ENCODE measurements at regions not wholly inside any gene's neighbourhood (a gene's known extent, or its start where the extent isn't known, plus 50 kb on each side); places are given as distances from the start of the nearest gene placed in this dataset.

- no peak for DNase-seq
Observed at GRCh38 chr12:24462946-24463345, 486.0 kb downstream of the BCAT1 start.

- DNase-seq, result no peak
Observed at GRCh38 chr12:24460506-24460905, 488.4 kb downstream of the BCAT1 start.

- no peak for DNase-seq
Observed at GRCh38 chr12:24460099-24460498, 488.8 kb downstream of the BCAT1 start.

- DNase-seq, result no peak
Observed at GRCh38 chr12:24455811-24456210, 493.1 kb downstream of the BCAT1 start.

- DNase-seq, result no peak
Observed at GRCh38 chr12:24447678-24448077, 498.2 kb upstream of the SOX5 start.

- DNase-seq, result no peak
Observed at GRCh38 chr12:24446287-24446686, 496.8 kb upstream of the SOX5 start.

- no peak for DNase-seq
Observed at GRCh38 chr12:24444634-24445033, 495.2 kb upstream of the SOX5 start.

- DNase-seq, result no peak
Observed at GRCh38 chr12:24441458-24441857, 492.0 kb upstream of the SOX5 start.

GRCh38 chr12:24436667-24437066 lies 487.2 kb upstream of the SOX5 start:
- no peak for DNase-seq

GRCh38 chr12:24431872-24432271 lies 482.4 kb upstream of the SOX5 start:
- DNase-seq, result no peak

GRCh38 chr12:24427776-24428175 lies 478.3 kb upstream of the SOX5 start:
- DNase-seq, result no peak

GRCh38 chr12:24425601-24425970 lies 476.1 kb upstream of the SOX5 start:
- DNase-seq, result no peak

- no peak for DNase-seq
Observed at GRCh38 chr12:24424889-24425600, 475.6 kb upstream of the SOX5 start.

- no peak for DNase-seq
Observed at GRCh38 chr12:24424376-24424775, 474.9 kb upstream of the SOX5 start.

GRCh38 chr12:24423611-24424010 lies 474.1 kb upstream of the SOX5 start:
- no peak for DNase-seq

GRCh38 chr12:24421759-24422158 lies 472.3 kb upstream of the SOX5 start:
- DNase-seq, result no peak

- DNase-seq, result no peak
Observed at GRCh38 chr12:24418157-24418556, 468.7 kb upstream of the SOX5 start.

GRCh38 chr12:24416423-24417109 lies 467.1 kb upstream of the SOX5 start:
- no peak for DNase-seq

GRCh38 chr12:24415934-24416333 lies 466.5 kb upstream of the SOX5 start:
- no peak for DNase-seq

GRCh38 chr12:24414480-24414879 lies 465.0 kb upstream of the SOX5 start:
- no peak for DNase-seq

GRCh38 chr12:24411948-24412347 lies 462.5 kb upstream of the SOX5 start:
- no peak for DNase-seq

- DNase-seq, result no peak
Observed at GRCh38 chr12:24409868-24410267, 460.4 kb upstream of the SOX5 start.

- no peak for DNase-seq
Observed at GRCh38 chr12:24408305-24408704, 458.8 kb upstream of the SOX5 start.

- DNase-seq, result no peak
Observed at GRCh38 chr12:24407884-24408283, 458.4 kb upstream of the SOX5 start.
